A549 (cell line): ENCODE measurements at regions not wholly inside any gene's neighbourhood (a gene's known extent, or its start where the extent isn't known, plus 50 kb on each side); places are given as distances from the start of the nearest gene placed in this dataset.

Source experiments
- ATAC-seq, 2 experiments: fragments of 200-7000 bp in 1 of 2; fragments of >200 bp in 1 of 2; cut with Nextera tagmentation in 1 of 2; cut with Tn5 transposase in 1 of 2; 3 replicates each; pipeline versions ENCODE4 v1.8.0 to v1.9.1; 2018 to 2020; ENCODE audit warnings: mild to moderate bottlenecking in 1 of 2, moderate library complexity in 1 of 2
- CTCF ChIA-PET: fragments of 300-600 bp; sonication (Branson Sonifier 250); formaldehyde crosslinking; extraction: SDS; loops from one replicate; lab custom pipeline; 2021; ENCODE audit warnings: antibody characterized with exemption, inconsistent platforms; lab: Yijun Ruan, JAX
- POLR2A ChIA-PET: fragments of 350-600 bp; formaldehyde crosslinking; extraction: SDS; loops from one replicate; lab custom pipeline; 2021; ENCODE audit warnings: antibody characterized with exemption, inconsistent platforms; lab: Yijun Ruan, JAX
- DNase-seq, 2 experiments: peaks; one replicate each; pipeline versions ENCODE4 v3.0.0 to v3.0.0-alpha.2; 2011 to 2016; ENCODE audit warnings: low read depth in 1 of 2, low spot score in 1 of 2
- FAIRE-seq: peaks from 2 replicates; lab custom pipeline; 2011; peaks lifted over from hg19 to GRCh38; lab: Jason Lieb, UNC
- H3K27ac ChIP-seq, 2 experiments: fragments of >200 bp; sonication (Bioruptor Twin); formaldehyde crosslinking; 3 replicates each; pipeline ENCODE4 v1.5.1; 2016 to 2017
- H3K4me1 ChIP-seq: fragments of >200 bp; sonication (Bioruptor Twin); formaldehyde crosslinking; 3 replicates; pipeline ENCODE4 v1.6.1; 2016
- H3K4me2 ChIP-seq: fragments of >200 bp; sonication (Bioruptor Twin); formaldehyde crosslinking; 3 replicates; pipeline ENCODE4 v1.6.1; 2016
- H3K4me3 ChIP-seq: fragments of >200 bp; sonication (Bioruptor Twin); formaldehyde crosslinking; 3 replicates; pipeline ENCODE4 v1.5.1; 2016
- H3K9me3 ChIP-seq: fragments of >200 bp; sonication (Bioruptor Twin); formaldehyde crosslinking; 3 replicates; pipeline ENCODE4 v1.6.1; 2016
- CBX2 ChIP-seq: fragments of 200-600 bp; sonication (generic); IDR thresholded peaks from 2 replicates; pipeline ENCODE4 v1.6.1; 2016; ENCODE audit warnings: low read depth, mild to moderate bottlenecking, borderline replicate concordance
- CHD4 ChIP-seq: fragments of 200-600 bp; sonication (generic); IDR thresholded peaks from 2 replicates; pipeline ENCODE4 v1.6.1; 2016; ENCODE audit warnings: antibody characterized with exemption, mild to moderate bottlenecking, borderline replicate concordance
- EHMT2 ChIP-seq: fragments of 200-600 bp; sonication (generic); IDR thresholded peaks from 2 replicates; pipeline ENCODE4 v1.6.1; 2016; ENCODE audit warnings: antibody characterized with exemption, low read depth, mild to moderate bottlenecking, moderate library complexity
- EP300 ChIP-seq, 2 experiments: fragments of >200 bp; sonication (Bioruptor Twin); formaldehyde crosslinking; IDR thresholded peaks; 2 replicates in 1 of 2; 3 replicates in 1 of 2; pipeline ENCODE4 v1.6.1; 2016 to 2017
- ESRRA ChIP-seq: fragments of 150-350 bp; IDR thresholded peaks from 2 replicates; pipeline ENCODE4 v1.6.1; 2014; ENCODE audit warnings: mild to moderate bottlenecking, low read length, borderline replicate concordance
- FOXS1 ChIP-seq: fragments of 250-450 bp; sonication (Bioruptor Pico); IDR thresholded peaks from 2 replicates; pipeline ENCODE4 v1.5.0; 2020; ENCODE audit warnings: mild to moderate bottlenecking, moderate library complexity
- HOXA7 ChIP-seq: fragments of 250-450 bp; sonication (Bioruptor Pico); IDR thresholded peaks from 2 replicates; pipeline ENCODE4 v1.5.0; 2020; ENCODE audit warnings: mild to moderate bottlenecking, moderate library complexity
- HOXB13 ChIP-seq: fragments of 250-450 bp; sonication (Bioruptor Pico); IDR thresholded peaks from 2 replicates; pipeline ENCODE4 v1.5.0; 2020; ENCODE audit warnings: low read depth, mild to moderate bottlenecking, moderate library complexity
- HOXB5 ChIP-seq: fragments of 250-450 bp; sonication (Bioruptor Pico); IDR thresholded peaks from 2 replicates; pipeline ENCODE4 v1.5.0; 2020; ENCODE audit warnings: mild to moderate bottlenecking, moderate library complexity
- JUNB ChIP-seq: fragments of >200 bp; sonication (Bioruptor Twin); formaldehyde crosslinking; IDR thresholded peaks from 2 replicates; pipeline ENCODE4 v1.6.1; 2016
- MAFK ChIP-seq: fragments of 450-650 bp; IDR thresholded peaks from 2 replicates; pipeline ENCODE4 v1.6.1; 2014; ENCODE audit not compliant: partially characterized antibody
- MYC ChIP-seq: IDR thresholded peaks from 2 replicates; pipeline ENCODE4 v1.6.1; 2012; ENCODE audit warnings: mild to moderate bottlenecking, inconsistent platforms, low read length, improper control_type of control experiment, borderline replicate concordance
- NPAS2 ChIP-seq: fragments of 250-450 bp; sonication (Bioruptor Pico); IDR thresholded peaks from 2 replicates; pipeline ENCODE4 v1.8.0; 2022; ENCODE audit warnings: mild to moderate bottlenecking, moderate library complexity, borderline replicate concordance
- NR3C1 ChIP-seq: fragments of >200 bp; sonication (Bioruptor Twin); formaldehyde crosslinking; IDR thresholded peaks from 3 replicates; pipeline ENCODE4 v1.6.1; 2017
- PHF8 ChIP-seq: fragments of 200-600 bp; sonication (generic); IDR thresholded peaks from 2 replicates; pipeline ENCODE4 v1.6.1; 2016; ENCODE audit warnings: low read depth, mild to moderate bottlenecking, antibody characterized with exemption, moderate library complexity, borderline replicate concordance
- POLR2A ChIP-seq: IDR thresholded peaks from 2 replicates; pipeline ENCODE4 v1.6.1; 2012; ENCODE audit warnings: mild to moderate bottlenecking, low read length
- SMC3 ChIP-seq: fragments of >200 bp; sonication (Bioruptor Twin); formaldehyde crosslinking; IDR thresholded peaks from 3 replicates; pipeline ENCODE4 v1.6.1; 2018; ENCODE audit warnings: inconsistent platforms
- USF2 ChIP-seq: fragments of 450-650 bp; IDR thresholded peaks from 2 replicates; pipeline ENCODE4 v1.6.1; 2014; ENCODE audit warnings: antibody characterized with exemption
- ZFP36 ChIP-seq: fragments of 450-650 bp; IDR thresholded peaks from 2 replicates; pipeline ENCODE4 v1.6.1; 2014; ENCODE audit warnings: borderline replicate concordance; ENCODE audit not compliant: partially characterized antibody
- ZNF302 ChIP-seq: fragments of 250-450 bp; sonication (Bioruptor Pico); IDR thresholded peaks from 2 replicates; pipeline ENCODE4 v1.9.0; 2021; ENCODE audit warnings: inconsistent platforms, mild to moderate bottlenecking, moderate library complexity
- WGBS: methylation state at CpG from one replicate; pipeline ENCODE4 v1.1.6; 2017; ENCODE audit errors: missing lambda C conversion rate; 5-methylcytosine and 5-hydroxymethylcytosine counted together
- TF ChIP-seq, protein P1 (sequence below): IDR thresholded peaks from 2 replicates; pipeline ENCODE4 v1.6.1; 2012
- TF ChIP-seq, protein P2 (sequence below): fragments of 200-600 bp; sonication (generic); IDR thresholded peaks from 2 replicates; pipeline ENCODE4 v1.6.1; 2016; ENCODE audit warnings: antibody characterized with exemption, mild to moderate bottlenecking, moderate library complexity

- DNase-seq = no peak
- Histone ChIP-seq H3K27ac (no peak overlapping the region), H3K4me1 (no peaks in the 10 kb centered on the region), H3K4me3 (no peak overlapping the region), H3K4me2 (no peak overlapping the region), H3K9me3 (peaks cover 24% of the 10 kb centered on the region)
- TF ChIP-seq, protein P1, sequence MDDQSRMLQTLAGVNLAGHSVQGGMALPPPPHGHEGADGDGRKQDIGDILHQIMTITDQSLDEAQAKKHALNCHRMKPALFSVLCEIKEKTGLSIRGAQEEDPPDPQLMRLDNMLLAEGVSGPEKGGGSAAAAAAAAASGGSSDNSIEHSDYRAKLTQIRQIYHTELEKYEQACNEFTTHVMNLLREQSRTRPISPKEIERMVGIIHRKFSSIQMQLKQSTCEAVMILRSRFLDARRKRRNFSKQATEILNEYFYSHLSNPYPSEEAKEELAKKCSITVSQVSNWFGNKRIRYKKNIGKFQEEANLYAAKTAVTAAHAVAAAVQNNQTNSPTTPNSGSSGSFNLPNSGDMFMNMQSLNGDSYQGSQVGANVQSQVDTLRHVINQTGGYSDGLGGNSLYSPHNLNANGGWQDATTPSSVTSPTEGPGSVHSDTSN = no peak
- no peak for TF ChIP-seq HOXB13 (CRISPR knock-in tag)
- TF ChIP-seq MAFK = no peak
- TF ChIP-seq NR3C1 = no peak
- TF ChIP-seq HOXA7 (CRISPR knock-in tag) = no peak
- no peak for TF ChIP-seq EHMT2
- TF ChIP-seq JUNB = no peak
- no peak for TF ChIP-seq MYC
- TF ChIP-seq POLR2A = no peak
- no peak for TF ChIP-seq ZFP36
- no peak for TF ChIP-seq CHD4
- TF ChIP-seq ESRRA = no peak
- no peak for TF ChIP-seq SMC3
- no peak for TF ChIP-seq FOXS1 (CRISPR knock-in tag)
- TF ChIP-seq PHF8 = no peak
- TF ChIP-seq, protein P2, sequence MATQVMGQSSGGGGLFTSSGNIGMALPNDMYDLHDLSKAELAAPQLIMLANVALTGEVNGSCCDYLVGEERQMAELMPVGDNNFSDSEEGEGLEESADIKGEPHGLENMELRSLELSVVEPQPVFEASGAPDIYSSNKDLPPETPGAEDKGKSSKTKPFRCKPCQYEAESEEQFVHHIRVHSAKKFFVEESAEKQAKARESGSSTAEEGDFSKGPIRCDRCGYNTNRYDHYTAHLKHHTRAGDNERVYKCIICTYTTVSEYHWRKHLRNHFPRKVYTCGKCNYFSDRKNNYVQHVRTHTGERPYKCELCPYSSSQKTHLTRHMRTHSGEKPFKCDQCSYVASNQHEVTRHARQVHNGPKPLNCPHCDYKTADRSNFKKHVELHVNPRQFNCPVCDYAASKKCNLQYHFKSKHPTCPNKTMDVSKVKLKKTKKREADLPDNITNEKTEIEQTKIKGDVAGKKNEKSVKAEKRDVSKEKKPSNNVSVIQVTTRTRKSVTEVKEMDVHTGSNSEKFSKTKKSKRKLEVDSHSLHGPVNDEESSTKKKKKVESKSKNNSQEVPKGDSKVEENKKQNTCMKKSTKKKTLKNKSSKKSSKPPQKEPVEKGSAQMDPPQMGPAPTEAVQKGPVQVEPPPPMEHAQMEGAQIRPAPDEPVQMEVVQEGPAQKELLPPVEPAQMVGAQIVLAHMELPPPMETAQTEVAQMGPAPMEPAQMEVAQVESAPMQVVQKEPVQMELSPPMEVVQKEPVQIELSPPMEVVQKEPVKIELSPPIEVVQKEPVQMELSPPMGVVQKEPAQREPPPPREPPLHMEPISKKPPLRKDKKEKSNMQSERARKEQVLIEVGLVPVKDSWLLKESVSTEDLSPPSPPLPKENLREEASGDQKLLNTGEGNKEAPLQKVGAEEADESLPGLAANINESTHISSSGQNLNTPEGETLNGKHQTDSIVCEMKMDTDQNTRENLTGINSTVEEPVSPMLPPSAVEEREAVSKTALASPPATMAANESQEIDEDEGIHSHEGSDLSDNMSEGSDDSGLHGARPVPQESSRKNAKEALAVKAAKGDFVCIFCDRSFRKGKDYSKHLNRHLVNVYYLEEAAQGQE = no peak
- TF ChIP-seq EP300 (IDR thresholded peaks at IDR 0.05) = no peak
- TF ChIP-seq HOXB5 (CRISPR knock-in tag) = no peak
- no peak for TF ChIP-seq ZNF302 (CRISPR knock-in tag)
- no peak for TF ChIP-seq NPAS2 (CRISPR knock-in tag)
- FAIRE-seq = no peak
- WGBS = 55% methylated on average over 7 of the region's 7 CpGs
- POLR2A ChIA-PET = no interaction called here
- CTCF ChIA-PET = no interaction called here
- ATAC-seq = no peak
Measured at GRCh38 chr9:111263116-111263515, 66.9 kb downstream of the OR2K2 start.

DNA sequence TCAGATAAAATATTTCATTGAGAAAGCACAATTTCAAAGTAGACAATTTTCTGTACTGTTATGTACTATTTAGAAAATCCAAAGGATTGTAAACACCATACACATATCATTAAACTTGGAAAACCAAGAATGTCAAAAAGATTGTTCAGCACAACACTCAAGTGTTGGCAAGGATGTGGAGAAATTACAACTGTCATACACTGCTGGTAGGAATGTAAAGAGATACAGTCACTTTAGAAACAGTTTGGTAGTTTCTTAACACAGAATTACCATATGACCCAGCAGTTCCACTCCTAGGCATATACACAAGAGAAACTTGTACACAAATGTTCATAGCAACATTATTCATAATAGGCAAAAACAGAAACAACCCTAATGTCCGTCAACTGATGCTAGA is 71.2 kb downstream of the OR2K2 start:
- no peak for FAIRE-seq
- H3K27ac ChIP-seq = no peak overlapping the region
- no peak overlapping the region for H3K4me3 ChIP-seq
- H3K4me1 ChIP-seq = no peaks in the 10 kb centered on the region
- CTCF ChIA-PET = no interaction called here
- no peak for TF ChIP-seq USF2
- no peak for TF ChIP-seq FOXS1 (CRISPR knock-in tag)
- TF ChIP-seq, protein P1 = no peak
- TF ChIP-seq CBX2 = no peak
- TF ChIP-seq HOXB13 (CRISPR knock-in tag) = no peak
- TF ChIP-seq, all 56 proteins: peak for 0
- no peaks in the 10 kb centered on the region for H3K9me3 ChIP-seq
- POLR2A ChIA-PET = no interaction called here
- no peak for ATAC-seq
- no peak overlapping the region for H3K4me2 ChIP-seq
- no peak for DNase-seq
- WGBS = 60% methylated on average over 1 of the region's 1 CpG
